Skeletal muscle cell (primary cell): ENCODE measurements at regions not wholly inside any gene's neighbourhood (a gene's known extent, or its start where the extent isn't known, plus 50 kb on each side); places are given as distances from the start of the nearest gene placed in this dataset.

Source experiments
- DNase-seq: peaks from one replicate; pipeline ENCODE4 v3.0.0-alpha.2; 2010; ENCODE audit warnings: low read depth
- H3K4me3 ChIP-seq: 2 replicates; pipeline ENCODE4 v1.5.1; 2011; ENCODE audit warnings: low read depth, mild to moderate bottlenecking, control low read depth, low read length, moderate library complexity

- no peak overlapping the region for H3K4me3 ChIP-seq
- DNase-seq, result no peak
Observed at GRCh38 chr12:34287986-34288962, 266.0 kb downstream of the ALG10 start.

GRCh38 chr12:34288963-34289345 is 266.7 kb downstream of the ALG10 start:
- H3K4me3 ChIP-seq, result no peak overlapping the region
- DNase-seq, result no peak

GRCh38 chr12:34289431-34290380 is 267.4 kb downstream of the ALG10 start:
- H3K4me3 ChIP-seq, result no peak overlapping the region
- no peak for DNase-seq

- no peak for DNase-seq
- no peak overlapping the region for H3K4me3 ChIP-seq
Observed at GRCh38 chr12:34290381-34290995, 268.2 kb downstream of the ALG10 start.

- no peak for DNase-seq
- H3K4me3 ChIP-seq, result no peak overlapping the region
Observed at GRCh38 chr12:34291001-34291400, 268.7 kb downstream of the ALG10 start.

- no peak overlapping the region for H3K4me3 ChIP-seq
- no peak for DNase-seq
Observed at GRCh38 chr12:34291426-34291901, 269.2 kb downstream of the ALG10 start.

GRCh38 chr12:34292736-34293625 is 270.7 kb downstream of the ALG10 start:
- no peak overlapping the region for H3K4me3 ChIP-seq
- DNase-seq, result no peak

GRCh38 chr12:34294137-34294536 is 271.8 kb downstream of the ALG10 start:
- H3K4me3 ChIP-seq, result no peak overlapping the region
- no peak for DNase-seq

GRCh38 chr12:34294671-34295365 is 272.5 kb downstream of the ALG10 start:
- no peak for DNase-seq
- no peak overlapping the region for H3K4me3 ChIP-seq

- DNase-seq, result no peak
Observed at GRCh38 chr12:34295366-34296142, 273.3 kb downstream of the ALG10 start.

GRCh38 chr12:34296143-34297041 is 274.1 kb downstream of the ALG10 start:
- H3K4me3 ChIP-seq, result no peak overlapping the region
- DNase-seq, result no peak

More at GRCh38 chr12:34295366-34296142, 273.3 kb downstream of the ALG10 start:
- H3K4me3 ChIP-seq, result no peak overlapping the region

- DNase-seq, result no peak
- H3K4me3 ChIP-seq, result no peak overlapping the region
Observed at GRCh38 chr12:34297126-34297789, 275.0 kb downstream of the ALG10 start.

- DNase-seq, result no peak
Observed at GRCh38 chr12:34297790-34298164, 275.5 kb downstream of the ALG10 start.

GRCh38 chr12:34298176-34298970 is 276.1 kb downstream of the ALG10 start:
- DNase-seq, result no peak
- H3K4me3 ChIP-seq, result no peak overlapping the region

More at GRCh38 chr12:34297790-34298164, 275.5 kb downstream of the ALG10 start:
- no peak overlapping the region for H3K4me3 ChIP-seq
